Vagina (tissue), 2 donors: ENCODE measurements at regions not wholly inside any gene's neighbourhood (a gene's known extent, or its start where the extent isn't known, plus 50 kb on each side); places are given as distances from the start of the nearest gene placed in this dataset.

ENCODE experiments used
- CTCF ChIP-seq, 3 experiments: fragments of 450-650 bp in 2 of 3; fragments of 200-600 bp in 1 of 3; sonication (generic) in 1 of 3; IDR thresholded peaks; one replicate each; pipeline ENCODE4 v1.5.1; 2017 to 2019; ENCODE audit warnings: antibody characterized with exemption in 3 of 3, mild to moderate bottlenecking in 2 of 3, moderate library complexity in 2 of 3
- POLR2A ChIP-seq, 2 donors: fragments of 450-650 bp; IDR thresholded peaks; one replicate each; pipeline ENCODE4 v1.6.1; 2017; ENCODE audit warnings: antibody characterized with exemption in 2 of 2, mild to moderate bottlenecking in 2 of 2, moderate library complexity in 2 of 2
- POLR2AphosphoS5 ChIP-seq, 2 donors: sonication (generic); formaldehyde crosslinking; IDR thresholded peaks; one replicate each; pipeline ENCODE4 v1.9.0; 2017; ENCODE audit warnings: antibody characterized with exemption in 2 of 2, mild to moderate bottlenecking in 2 of 2, low read depth in 1 of 2; ENCODE audit not compliant: insufficient read depth in 1 of 2

DNA sequence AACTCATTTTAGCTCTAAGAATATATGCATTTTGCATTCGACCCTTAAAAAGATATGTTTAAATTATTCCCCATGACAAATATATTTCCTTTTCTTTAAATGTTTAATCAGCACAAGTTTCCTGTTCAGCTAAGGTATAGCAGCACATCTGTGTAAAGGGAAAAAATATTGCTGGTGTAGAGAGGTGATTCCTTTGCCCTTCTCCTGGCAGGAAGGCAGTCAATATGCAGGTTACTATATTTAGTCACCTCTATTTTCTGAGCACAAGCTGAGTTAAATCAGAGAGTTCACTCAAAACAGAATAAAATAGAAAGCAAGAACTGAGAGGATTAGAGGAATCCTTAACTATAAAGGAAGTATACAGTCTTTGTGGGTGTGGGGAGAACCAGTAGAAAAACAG, 274.4 kb upstream of the PCSK5 start:
- TF ChIP-seq CTCF (IDR thresholded peaks at IDR 0.05) (no peak), POLR2A (IDR thresholded peaks at IDR 0.05) (no peak), POLR2AphosphoS5 (IDR thresholded peaks at IDR 0.05; ENCODE audit: insufficient read depth in 1 of 2, low read depth in 1 of 2) (no peak)
